ENCODE measurements at regions not wholly inside any gene's neighbourhood (a gene's known extent, or its start where the extent isn't known, plus 50 kb on each side); places are given as distances from the start of the nearest gene placed in this dataset.

DNA sequence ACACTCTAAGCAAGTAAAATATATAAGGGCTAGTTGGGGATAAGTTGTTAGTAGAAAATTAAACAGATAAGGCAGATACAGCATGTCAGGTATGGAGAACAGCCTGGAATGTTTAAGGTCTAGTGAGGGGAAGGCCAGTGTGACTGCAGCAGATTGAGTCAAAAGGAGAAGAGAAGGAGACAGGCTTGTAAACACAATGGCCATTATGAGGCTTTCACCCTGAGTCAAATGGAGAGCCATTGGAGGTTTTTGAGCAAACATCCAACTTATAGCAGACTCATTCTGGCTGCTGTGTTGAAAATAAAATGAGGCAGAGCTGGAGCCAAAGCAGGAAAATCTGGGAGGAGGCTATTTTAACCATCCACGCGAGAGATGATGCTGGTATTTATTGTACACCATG, 142.0 kb downstream of the DUSP6 start:
- TF ChIP-seq, protein P1, sequence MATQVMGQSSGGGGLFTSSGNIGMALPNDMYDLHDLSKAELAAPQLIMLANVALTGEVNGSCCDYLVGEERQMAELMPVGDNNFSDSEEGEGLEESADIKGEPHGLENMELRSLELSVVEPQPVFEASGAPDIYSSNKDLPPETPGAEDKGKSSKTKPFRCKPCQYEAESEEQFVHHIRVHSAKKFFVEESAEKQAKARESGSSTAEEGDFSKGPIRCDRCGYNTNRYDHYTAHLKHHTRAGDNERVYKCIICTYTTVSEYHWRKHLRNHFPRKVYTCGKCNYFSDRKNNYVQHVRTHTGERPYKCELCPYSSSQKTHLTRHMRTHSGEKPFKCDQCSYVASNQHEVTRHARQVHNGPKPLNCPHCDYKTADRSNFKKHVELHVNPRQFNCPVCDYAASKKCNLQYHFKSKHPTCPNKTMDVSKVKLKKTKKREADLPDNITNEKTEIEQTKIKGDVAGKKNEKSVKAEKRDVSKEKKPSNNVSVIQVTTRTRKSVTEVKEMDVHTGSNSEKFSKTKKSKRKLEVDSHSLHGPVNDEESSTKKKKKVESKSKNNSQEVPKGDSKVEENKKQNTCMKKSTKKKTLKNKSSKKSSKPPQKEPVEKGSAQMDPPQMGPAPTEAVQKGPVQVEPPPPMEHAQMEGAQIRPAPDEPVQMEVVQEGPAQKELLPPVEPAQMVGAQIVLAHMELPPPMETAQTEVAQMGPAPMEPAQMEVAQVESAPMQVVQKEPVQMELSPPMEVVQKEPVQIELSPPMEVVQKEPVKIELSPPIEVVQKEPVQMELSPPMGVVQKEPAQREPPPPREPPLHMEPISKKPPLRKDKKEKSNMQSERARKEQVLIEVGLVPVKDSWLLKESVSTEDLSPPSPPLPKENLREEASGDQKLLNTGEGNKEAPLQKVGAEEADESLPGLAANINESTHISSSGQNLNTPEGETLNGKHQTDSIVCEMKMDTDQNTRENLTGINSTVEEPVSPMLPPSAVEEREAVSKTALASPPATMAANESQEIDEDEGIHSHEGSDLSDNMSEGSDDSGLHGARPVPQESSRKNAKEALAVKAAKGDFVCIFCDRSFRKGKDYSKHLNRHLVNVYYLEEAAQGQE (IDR thresholded peaks at IDR 0.05; ENCODE audit: low read depth) = no peak
- TF ChIP-seq, protein P2, sequence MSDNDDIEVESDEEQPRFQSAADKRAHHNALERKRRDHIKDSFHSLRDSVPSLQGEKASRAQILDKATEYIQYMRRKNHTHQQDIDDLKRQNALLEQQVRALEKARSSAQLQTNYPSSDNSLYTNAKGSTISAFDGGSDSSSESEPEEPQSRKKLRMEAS (IDR thresholded peaks at IDR 0.05) = no peak
- TF ChIP-seq TCF12 (IDR thresholded peaks at IDR 0.05; ENCODE audit: low read depth) (no peak), YY1 (IDR thresholded peaks at IDR 0.05; ENCODE audit: low read depth) (no peak), NFIC (IDR thresholded peaks at IDR 0.05) (no peak), FOXM1 (IDR thresholded peaks at IDR 0.05; ENCODE audit: borderline replicate concordance, low read depth) (no peak), TAF1 (IDR thresholded peaks at IDR 0.05; ENCODE audit: low read depth) (no peak), EP300 (IDR thresholded peaks at IDR 0.05; ENCODE audit: borderline replicate concordance) (no peak), CEBPB (IDR thresholded peaks at IDR 0.05) (no peak), EGR1 (IDR thresholded peaks at IDR 0.05) (no peak)
- TF ChIP-seq, protein P3, sequence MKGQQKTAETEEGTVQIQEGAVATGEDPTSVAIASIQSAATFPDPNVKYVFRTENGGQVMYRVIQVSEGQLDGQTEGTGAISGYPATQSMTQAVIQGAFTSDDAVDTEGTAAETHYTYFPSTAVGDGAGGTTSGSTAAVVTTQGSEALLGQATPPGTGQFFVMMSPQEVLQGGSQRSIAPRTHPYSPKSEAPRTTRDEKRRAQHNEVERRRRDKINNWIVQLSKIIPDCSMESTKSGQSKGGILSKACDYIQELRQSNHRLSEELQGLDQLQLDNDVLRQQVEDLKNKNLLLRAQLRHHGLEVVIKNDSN (IDR thresholded peaks at IDR 0.05) = no peak
